Body of pancreas (tissue), 4 donors: ENCODE measurements at regions not wholly inside any gene's neighbourhood (a gene's known extent, or its start where the extent isn't known, plus 50 kb on each side); places are given as distances from the start of the nearest gene placed in this dataset.

Source experiments
- CTCF ChIP-seq, 7 experiments: fragments of 450-650 bp in 4 of 7; fragments of 200-600 bp in 3 of 7; sonication (generic) in 3 of 7; IDR thresholded peaks; one replicate each; pipeline ENCODE4 v1.5.1; 2016 to 2019; ENCODE audit warnings: antibody characterized with exemption in 7 of 7
- POLR2A ChIP-seq, 3 donors: fragments of 450-650 bp; IDR thresholded peaks; one replicate each; pipeline ENCODE4 v1.6.1; 2016; ENCODE audit warnings: antibody characterized with exemption in 3 of 3, mild to moderate bottlenecking in 2 of 3

- TF ChIP-seq POLR2A (IDR thresholded peaks at IDR 0.05) (no peak), CTCF (IDR thresholded peaks at IDR 0.05) (no peak)
Measured at GRCh38 chr2:9699139-9700108, 68.6 kb upstream of the YWHAQ start.
